Peyer's patch (tissue), 4 donors: ENCODE measurements at regions not wholly inside any gene's neighbourhood (a gene's known extent, or its start where the extent isn't known, plus 50 kb on each side); places are given as distances from the start of the nearest gene placed in this dataset.

Experiments
- CTCF ChIP-seq, 6 experiments: fragments of 450-650 bp in 4 of 6; fragments of 200-600 bp in 2 of 6; sonication (generic) in 1 of 6; IDR thresholded peaks; one replicate each; pipeline ENCODE4 v1.5.1; 2017 to 2019; ENCODE audit warnings: antibody characterized with exemption in 6 of 6, mild to moderate bottlenecking in 3 of 6, moderate library complexity in 1 of 6
- POLR2A ChIP-seq, 2 donors: fragments of 450-650 bp; IDR thresholded peaks; one replicate each; pipeline ENCODE4 v1.5.1; 2017; ENCODE audit warnings: antibody characterized with exemption in 2 of 2, mild to moderate bottlenecking in 2 of 2, moderate library complexity in 2 of 2

DNA sequence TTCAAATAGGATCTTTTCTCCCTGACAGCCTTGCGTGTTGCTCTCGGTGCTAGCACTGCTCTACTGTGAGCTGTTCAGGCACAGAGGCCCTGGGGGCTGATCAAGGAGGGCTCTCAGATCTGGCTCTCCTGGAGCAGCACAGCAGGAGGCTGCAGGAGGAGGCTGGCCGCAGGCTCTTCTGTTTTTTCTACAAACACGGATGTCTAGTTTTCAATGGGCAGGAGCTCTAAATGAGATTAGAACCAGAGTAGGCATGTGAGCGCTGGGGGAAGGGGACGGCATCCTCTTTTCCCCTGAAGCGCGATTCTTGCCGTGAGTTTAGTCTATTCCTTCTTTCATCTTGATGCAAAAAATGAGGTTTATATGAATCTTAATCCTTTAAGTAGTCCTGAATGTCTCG, 61.7 kb upstream of the IRX4 start:
- TF ChIP-seq CTCF (IDR thresholded peaks at IDR 0.05) (no peak), POLR2A (IDR thresholded peaks at IDR 0.05) (no peak)
